GM23338 (cell line): ENCODE measurements at regions not wholly inside any gene's neighbourhood (a gene's known extent, or its start where the extent isn't known, plus 50 kb on each side); places are given as distances from the start of the nearest gene placed in this dataset.

Source experiments
- ATAC-seq: fragments of 200-7000 bp; cut with Tn5 transposase; 3 replicates; pipeline ENCODE4 v1.9.1; 2020
- DNase-seq: peaks from one replicate; pipeline ENCODE4 v3.0.0-alpha.2; 2015; ENCODE audit warnings: low spot score
- H2AFZ ChIP-seq: fragments of 200-600 bp; sonication (generic); 2 replicates; pipeline ENCODE4 v1.8.0; 2016; ENCODE audit warnings: antibody characterized with exemption, mild to moderate bottlenecking, moderate library complexity
- H3F3A ChIP-seq: fragments of 200-600 bp; sonication (generic); replicated peaks from 2 replicates; pipeline ENCODE4 v1.8.0; 2017; ENCODE audit warnings: antibody characterized with exemption, mixed run types, low read depth
- H3K27ac ChIP-seq: fragments of 200-600 bp; sonication (generic); 2 replicates; pipeline ENCODE4 v1.6.1; 2016; ENCODE audit warnings: low read depth
- H3K27me3 ChIP-seq: fragments of 200-600 bp; sonication (generic); 2 replicates; pipeline ENCODE4 v1.8.0; 2016; ENCODE audit warnings: mild to moderate bottlenecking, mixed run types, moderate library complexity; ENCODE audit not compliant: insufficient read depth
- H3K36me3 ChIP-seq: fragments of 200-600 bp; sonication (generic); 2 replicates; pipeline ENCODE4 v1.8.0; 2016; ENCODE audit warnings: mild to moderate bottlenecking; ENCODE audit not compliant: insufficient read depth
- H3K4me1 ChIP-seq: fragments of 200-600 bp; sonication (generic); 2 replicates; pipeline ENCODE4 v1.8.0; 2016; ENCODE audit warnings: mild to moderate bottlenecking, moderate library complexity; ENCODE audit not compliant: insufficient read depth
- H3K4me2 ChIP-seq: fragments of 200-600 bp; sonication (generic); 2 replicates; pipeline ENCODE4 v1.7.1; 2017; ENCODE audit warnings: mixed run types
- H3K4me3 ChIP-seq: fragments of 200-600 bp; sonication (generic); 2 replicates; pipeline ENCODE4 v1.6.1; 2016; ENCODE audit warnings: mixed run types
- H3K79me2 ChIP-seq: fragments of 200-600 bp; sonication (generic); replicated peaks from 2 replicates; pipeline ENCODE4 v1.8.0; 2017; ENCODE audit warnings: mild to moderate bottlenecking; ENCODE audit not compliant: insufficient read depth
- H3K9me2 ChIP-seq: fragments of 200-600 bp; sonication (generic); 2 replicates; pipeline ENCODE4 v1.8.0; 2017; ENCODE audit not compliant: insufficient read depth
- H4K20me1 ChIP-seq: fragments of 200-600 bp; sonication (generic); replicated peaks from 2 replicates; pipeline ENCODE4 v1.8.0; 2017; ENCODE audit warnings: mild to moderate bottlenecking; ENCODE audit not compliant: insufficient read depth
- H3K27ac Mint-ChIP-seq: 2 replicates; pipeline ENCODE4 v1.8.0; 2020; ENCODE audit warnings: inconsistent platforms, mild to moderate bottlenecking, moderate library complexity, mixed read lengths
- H3K27me3 Mint-ChIP-seq: 3 replicates; pipeline ENCODE4 v1.8.0; 2022; ENCODE audit warnings: low read depth, mild to moderate bottlenecking, moderate library complexity, mixed read lengths, inconsistent platforms; ENCODE audit not compliant: insufficient read depth, poor library complexity
- H3K36me3 Mint-ChIP-seq: 3 replicates; pipeline ENCODE4 v1.8.0; 2021; ENCODE audit warnings: low read depth, mild to moderate bottlenecking, inconsistent platforms, moderate library complexity, mixed read lengths
- H3K4me1 Mint-ChIP-seq: 3 replicates; pipeline ENCODE4 v1.8.0; 2020; ENCODE audit warnings: mild to moderate bottlenecking, inconsistent platforms, mixed read lengths
- H3K4me3 Mint-ChIP-seq: 3 replicates; pipeline ENCODE4 v1.8.0; 2021; ENCODE audit warnings: moderate library complexity, mild to moderate bottlenecking, inconsistent platforms, mixed read lengths
- H3K9me3 Mint-ChIP-seq: 3 replicates; pipeline ENCODE4 v1.8.0; 2020; ENCODE audit warnings: moderate library complexity, mild to moderate bottlenecking, inconsistent platforms, mixed read lengths
- CREB1 ChIP-seq: fragments of 250-450 bp; sonication (Bioruptor Pico); IDR thresholded peaks from 2 replicates; pipeline ENCODE4 v1.5.0; 2020; ENCODE audit warnings: low read depth, mild to moderate bottlenecking, moderate library complexity
- CTCF ChIP-seq, 2 experiments: fragments of 200-600 bp in 1 of 2; sonication (generic) in 1 of 2; conservative IDR thresholded peaks; 2 replicates each; pipeline versions ENCODE4 v1.5.1 to v1.6.1; 2016 to 2017; ENCODE audit warnings: antibody characterized with exemption in 2 of 2, low read depth in 2 of 2, mild to moderate bottlenecking in 2 of 2, moderate library complexity in 1 of 2
- ETS1 ChIP-seq: IDR thresholded peaks from 2 replicates; pipeline ENCODE4 v1.6.1; 2016; ENCODE audit warnings: antibody characterized with exemption
- EZH2 ChIP-seq: fragments of 200-600 bp; sonication (generic); IDR thresholded peaks from one replicate; pipeline ENCODE4 v1.8.0; 2017; ENCODE audit warnings: antibody characterized with exemption, mild to moderate bottlenecking, low read depth; ENCODE audit not compliant: unreplicated experiment
- JUNB ChIP-seq: IDR thresholded peaks from one replicate; pipeline ENCODE4 v1.6.1; 2016; ENCODE audit warnings: antibody characterized with exemption; ENCODE audit not compliant: unreplicated experiment
- POLR2AphosphoS5 ChIP-seq: IDR thresholded peaks from 2 replicates; pipeline ENCODE4 v1.6.1; 2016; ENCODE audit warnings: antibody characterized with exemption, low read depth
- STAT1 ChIP-seq: IDR thresholded peaks from one replicate; pipeline ENCODE4 v1.6.1; 2016; ENCODE audit warnings: antibody characterized with exemption; ENCODE audit not compliant: unreplicated experiment
- ZNF114 ChIP-seq: fragments of 250-450 bp; sonication (Bioruptor Pico); IDR thresholded peaks from 2 replicates; pipeline ENCODE4 v1.5.0; 2020; ENCODE audit warnings: mild to moderate bottlenecking, moderate library complexity
- ZNF331 ChIP-seq: fragments of 250-450 bp; sonication (Bioruptor Pico); IDR thresholded peaks from 2 replicates; pipeline ENCODE4 v1.5.0; 2020; ENCODE audit warnings: low read depth, mild to moderate bottlenecking, moderate library complexity
- TF ChIP-seq, protein P1 (sequence below): fragments of 250-450 bp; sonication (Bioruptor Pico); IDR thresholded peaks from 2 replicates; pipeline ENCODE4 v1.5.0; 2020; ENCODE audit warnings: mild to moderate bottlenecking, moderate library complexity

- Mint-ChIP-seq H3K27me3 (peaks cover 61% of the 10 kb centered on the region), H3K4me3 (peak overlapping the region; percentile 79), H3K36me3 (no peaks in the 10 kb centered on the region; the same call in 2 of the 3 replicates), H3K4me1 (peaks cover 40% of the 10 kb centered on the region), H3K9me3 (no peaks in the 10 kb centered on the region; the same call in 1 of the 3 replicates), H3K27ac (no peak overlapping the region)
- TF ChIP-seq CREB1 (peak; percentile 10; the same call in 1 of the 2 replicates), ZNF331 (CRISPR knock-in tag) (no peak), EZH2 (no peak)
- H3K4me2 ChIP-seq = peak overlapping the region; percentile 93
- H3K27me3 ChIP-seq = peaks cover 76% of the 10 kb centered on the region
- peaks cover 30% of the 10 kb centered on the region for H3K4me1 ChIP-seq
- no peak overlapping the region for H2AFZ ChIP-seq
- peak; percentile 36 for DNase-seq
- no peak; the same call in 2 of the 3 replicates for ATAC-seq
- no peaks in the 10 kb centered on the region for H4K20me1 ChIP-seq
- H3K27ac ChIP-seq = no peak overlapping the region
- peak overlapping the region; percentile 73 for H3K4me3 ChIP-seq
- H3K9me2 ChIP-seq = no peaks in the 10 kb centered on the region
- H3K36me3 ChIP-seq = no peaks in the 10 kb centered on the region
- no peaks in the 10 kb centered on the region for H3K79me2 ChIP-seq
- 0 out of 2 replicates have a peak, but pooled peaks cover 3% of the 10 kb centered on the region for H3F3A ChIP-seq
Observed at GRCh38 chr19:30229525-30230174, 142.5 kb upstream of the ZNF536 start.

- no peak overlapping the region for H3K27ac Mint-ChIP-seq
- TF ChIP-seq ETS1 = no peak
- TF ChIP-seq CTCF (conservative IDR thresholded peaks at IDR 0.05; ENCODE audit: low read depth in 2 of 2) = no peak
- TF ChIP-seq ZNF114 (CRISPR knock-in tag) = no peak
- TF ChIP-seq ZNF331 (CRISPR knock-in tag) = no peak
- no peak for TF ChIP-seq POLR2AphosphoS5
- TF ChIP-seq STAT1 = no peak
- TF ChIP-seq JUNB = no peak
- no peak for TF ChIP-seq CREB1
- TF ChIP-seq, protein P1, sequence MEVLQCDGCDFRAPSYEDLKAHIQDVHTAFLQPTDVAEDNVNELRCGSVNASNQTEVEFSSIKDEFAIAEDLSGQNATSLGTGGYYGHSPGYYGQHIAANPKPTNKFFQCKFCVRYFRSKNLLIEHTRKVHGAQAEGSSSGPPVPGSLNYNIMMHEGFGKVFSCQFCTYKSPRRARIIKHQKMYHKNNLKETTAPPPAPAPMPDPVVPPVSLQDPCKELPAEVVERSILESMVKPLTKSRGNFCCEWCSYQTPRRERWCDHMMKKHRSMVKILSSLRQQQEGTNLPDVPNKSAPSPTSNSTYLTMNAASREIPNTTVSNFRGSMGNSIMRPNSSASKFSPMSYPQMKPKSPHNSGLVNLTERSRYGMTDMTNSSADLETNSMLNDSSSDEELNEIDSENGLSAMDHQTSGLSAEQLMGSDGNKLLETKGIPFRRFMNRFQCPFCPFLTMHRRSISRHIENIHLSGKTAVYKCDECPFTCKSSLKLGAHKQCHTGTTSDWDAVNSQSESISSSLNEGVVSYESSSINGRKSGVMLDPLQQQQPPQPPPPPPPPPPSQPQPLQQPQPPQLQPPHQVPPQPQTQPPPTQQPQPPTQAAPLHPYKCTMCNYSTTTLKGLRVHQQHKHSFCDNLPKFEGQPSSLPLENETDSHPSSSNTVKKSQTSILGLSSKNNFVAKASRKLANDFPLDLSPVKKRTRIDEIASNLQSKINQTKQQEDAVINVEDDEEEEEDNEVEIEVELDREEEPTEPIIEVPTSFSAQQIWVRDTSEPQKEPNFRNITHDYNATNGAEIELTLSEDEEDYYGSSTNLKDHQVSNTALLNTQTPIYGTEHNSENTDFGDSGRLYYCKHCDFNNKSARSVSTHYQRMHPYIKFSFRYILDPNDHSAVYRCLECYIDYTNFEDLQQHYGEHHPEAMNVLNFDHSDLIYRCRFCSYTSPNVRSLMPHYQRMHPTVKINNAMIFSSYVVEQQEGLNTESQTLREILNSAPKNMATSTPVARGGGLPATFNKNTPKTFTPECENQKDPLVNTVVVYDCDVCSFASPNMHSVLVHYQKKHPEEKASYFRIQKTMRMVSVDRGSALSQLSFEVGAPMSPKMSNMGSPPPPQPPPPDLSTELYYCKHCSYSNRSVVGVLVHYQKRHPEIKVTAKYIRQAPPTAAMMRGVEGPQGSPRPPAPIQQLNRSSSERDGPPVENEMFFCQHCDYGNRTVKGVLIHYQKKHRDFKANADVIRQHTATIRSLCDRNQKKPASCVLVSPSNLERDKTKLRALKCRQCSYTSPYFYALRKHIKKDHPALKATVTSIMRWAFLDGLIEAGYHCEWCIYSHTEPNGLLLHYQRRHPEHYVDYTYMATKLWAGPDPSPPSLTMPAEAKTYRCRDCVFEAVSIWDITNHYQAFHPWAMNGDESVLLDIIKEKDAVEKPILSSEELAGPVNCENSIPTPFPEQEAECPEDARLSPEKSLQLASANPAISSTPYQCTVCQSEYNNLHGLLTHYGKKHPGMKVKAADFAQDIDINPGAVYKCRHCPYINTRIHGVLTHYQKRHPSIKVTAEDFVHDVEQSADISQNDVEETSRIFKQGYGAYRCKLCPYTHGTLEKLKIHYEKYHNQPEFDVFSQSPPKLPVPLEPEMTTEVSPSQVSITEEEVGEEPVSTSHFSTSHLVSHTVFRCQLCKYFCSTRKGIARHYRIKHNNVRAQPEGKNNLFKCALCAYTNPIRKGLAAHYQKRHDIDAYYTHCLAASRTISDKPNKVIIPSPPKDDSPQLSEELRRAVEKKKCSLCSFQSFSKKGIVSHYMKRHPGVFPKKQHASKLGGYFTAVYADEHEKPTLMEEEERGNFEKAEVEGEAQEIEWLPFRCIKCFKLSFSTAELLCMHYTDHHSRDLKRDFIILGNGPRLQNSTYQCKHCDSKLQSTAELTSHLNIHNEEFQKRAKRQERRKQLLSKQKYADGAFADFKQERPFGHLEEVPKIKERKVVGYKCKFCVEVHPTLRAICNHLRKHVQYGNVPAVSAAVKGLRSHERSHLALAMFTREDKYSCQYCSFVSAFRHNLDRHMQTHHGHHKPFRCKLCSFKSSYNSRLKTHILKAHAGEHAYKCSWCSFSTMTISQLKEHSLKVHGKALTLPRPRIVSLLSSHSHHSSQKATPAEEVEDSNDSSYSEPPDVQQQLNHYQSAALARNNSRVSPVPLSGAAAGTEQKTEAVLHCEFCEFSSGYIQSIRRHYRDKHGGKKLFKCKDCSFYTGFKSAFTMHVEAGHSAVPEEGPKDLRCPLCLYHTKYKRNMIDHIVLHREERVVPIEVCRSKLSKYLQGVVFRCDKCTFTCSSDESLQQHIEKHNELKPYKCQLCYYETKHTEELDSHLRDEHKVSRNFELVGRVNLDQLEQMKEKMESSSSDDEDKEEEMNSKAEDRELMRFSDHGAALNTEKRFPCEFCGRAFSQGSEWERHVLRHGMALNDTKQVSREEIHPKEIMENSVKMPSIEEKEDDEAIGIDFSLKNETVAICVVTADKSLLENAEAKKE = no peak
- TF ChIP-seq EZH2 = no peak
Observed at GRCh38 chr19:30231408-30232318, 140.5 kb upstream of the ZNF536 start.

More at GRCh38 chr19:30231408-30232318, 140.5 kb upstream of the ZNF536 start:
- Mint-ChIP-seq H3K9me3 (no peaks in the 10 kb centered on the region; the same call in 2 of the 3 replicates), H3K4me1 (peaks cover 47% of the 10 kb centered on the region), H3K27me3 (peaks cover 48% of the 10 kb centered on the region), H3K36me3 (no peaks in the 10 kb centered on the region; the same call in 2 of the 3 replicates), H3K4me3 (no peak overlapping the region)
- peaks cover 56% of the 10 kb centered on the region for H3K27me3 ChIP-seq
- H3K4me3 ChIP-seq = no peak overlapping the region
- no peaks in the 10 kb centered on the region for H3K79me2 ChIP-seq
- no peaks in the 10 kb centered on the region for H4K20me1 ChIP-seq
- H3K4me1 ChIP-seq = peaks cover 20% of the 10 kb centered on the region
- DNase-seq (no peak), ATAC-seq (no peak)
- no peaks in the 10 kb centered on the region for H3K36me3 ChIP-seq
- H3K4me2 ChIP-seq = no peak overlapping the region
- no peaks in the 10 kb centered on the region for H3K9me2 ChIP-seq
- no peak overlapping the region for H2AFZ ChIP-seq
- 0 out of 2 replicates have a peak, but pooled peaks cover 3% of the 10 kb centered on the region for H3F3A ChIP-seq
- no peak overlapping the region for H3K27ac ChIP-seq
